Activated CD4-positive, CD25-positive, alpha-beta regulatory T cell treated with anti-CD3 and anti-CD28 coated beads, Interleukin-2, amount 50 U/mL, for 24 hours (primary cell): ENCODE measurements at regions not wholly inside any gene's neighbourhood (a gene's known extent, or its start where the extent isn't known, plus 50 kb on each side); places are given as distances from the start of the nearest gene placed in this dataset.

ENCODE experiments used
- ATAC-seq, 2 donors: fragments of 150-1000 bp; cut with Tn5 transposase; one replicate each; pipeline ENCODE4 v1.10.0; 2021; ENCODE audit warnings: mild to moderate bottlenecking in 1 of 2, moderate library complexity in 1 of 2

- no peak for ATAC-seq
Observed at GRCh38 chr5:5040712-5041111, 99.4 kb upstream of the ADAMTS16 start.

DNA sequence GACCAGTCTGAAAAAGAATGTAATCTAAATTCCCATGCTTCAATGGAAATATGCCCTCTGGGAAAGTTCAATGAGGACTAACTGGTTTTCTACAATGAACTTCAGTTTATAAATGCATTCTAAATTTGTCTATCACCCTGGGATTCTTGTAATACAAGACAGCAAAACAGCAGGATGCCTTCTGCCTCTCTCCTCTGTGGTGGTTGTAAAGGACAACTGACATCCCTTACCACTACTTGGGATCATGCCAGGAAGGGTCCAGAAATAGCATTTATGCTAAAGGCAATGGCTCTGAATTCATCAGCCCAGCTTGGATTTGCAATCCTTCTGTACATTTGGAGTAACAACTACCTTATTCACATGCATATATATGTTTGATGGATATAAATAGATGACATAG is 97.3 kb upstream of the ADAMTS16 start:
- no peak for ATAC-seq

DNA sequence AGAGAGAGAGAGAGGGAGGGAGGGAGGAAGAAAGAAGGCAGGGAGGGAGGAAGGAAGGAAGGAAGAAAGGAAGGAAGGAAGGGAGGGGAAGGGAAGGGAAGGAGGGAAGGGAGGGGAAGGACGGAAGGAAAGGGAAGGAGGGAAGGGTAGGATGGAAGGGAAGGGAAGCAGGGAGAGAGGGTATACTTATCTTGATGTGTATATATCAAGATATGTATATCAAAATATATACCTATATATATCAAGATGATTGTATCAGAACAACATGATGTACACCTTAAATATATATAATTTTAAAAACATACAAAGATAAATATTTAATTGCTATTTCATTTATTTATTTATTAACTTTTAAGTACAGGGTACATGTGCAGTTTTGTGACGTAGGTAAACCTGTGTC is 96.8 kb upstream of the ADAMTS16 start:
- ATAC-seq, result no peak

DNA sequence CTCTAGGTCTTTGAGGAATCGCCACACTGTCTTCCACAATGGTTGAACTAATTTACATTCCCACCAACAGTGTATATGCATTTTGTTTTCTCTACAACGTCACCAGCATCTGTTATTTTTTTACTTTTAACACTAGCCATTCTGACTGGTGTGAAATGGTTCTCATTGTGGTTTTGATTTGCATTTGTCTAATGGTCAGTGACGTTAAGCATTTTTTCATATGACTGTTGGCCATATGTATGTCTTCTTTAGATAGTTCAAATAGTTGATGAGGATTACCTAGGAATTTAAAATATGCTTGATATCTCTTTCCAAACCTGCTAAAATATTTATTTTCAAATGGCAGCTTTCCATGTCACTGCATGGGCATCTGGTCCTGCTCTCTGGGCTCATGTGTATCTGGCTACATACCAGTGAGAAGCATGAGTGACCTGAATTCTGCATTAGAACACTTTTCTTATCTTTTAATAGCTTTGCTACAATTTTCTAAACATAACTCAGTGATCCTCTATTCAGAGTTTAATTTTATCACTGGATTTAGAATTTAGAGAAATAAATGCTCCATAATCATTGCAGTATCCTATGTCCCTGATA is 95.8 kb upstream of the ADAMTS16 start:
- no peak for ATAC-seq

GRCh38 chr5:5046680-5047502 is 93.2 kb upstream of the ADAMTS16 start:
- ATAC-seq, result no peak

GRCh38 chr5:5050801-5051200 is 89.3 kb upstream of the ADAMTS16 start:
- ATAC-seq, result no peak

DNA sequence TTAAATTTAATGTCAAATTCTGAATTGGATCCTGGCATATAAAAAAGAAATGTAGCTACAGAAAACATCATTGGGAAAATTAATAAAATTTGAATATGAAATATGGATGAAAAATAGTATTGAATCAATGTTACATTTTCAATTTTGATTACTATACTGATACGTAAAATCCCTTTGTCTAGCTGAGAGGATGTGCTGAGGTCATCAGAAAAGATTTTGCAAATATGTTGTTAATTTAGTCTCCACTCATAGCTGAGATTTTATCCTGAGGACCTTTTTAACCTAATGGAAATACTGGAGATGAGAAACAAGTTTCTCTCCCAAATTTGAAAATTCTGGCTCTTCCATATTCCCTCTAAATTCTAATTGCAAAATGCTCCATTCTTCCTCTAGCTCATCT is 84.4 kb upstream of the ADAMTS16 start:
- no peak for ATAC-seq

DNA sequence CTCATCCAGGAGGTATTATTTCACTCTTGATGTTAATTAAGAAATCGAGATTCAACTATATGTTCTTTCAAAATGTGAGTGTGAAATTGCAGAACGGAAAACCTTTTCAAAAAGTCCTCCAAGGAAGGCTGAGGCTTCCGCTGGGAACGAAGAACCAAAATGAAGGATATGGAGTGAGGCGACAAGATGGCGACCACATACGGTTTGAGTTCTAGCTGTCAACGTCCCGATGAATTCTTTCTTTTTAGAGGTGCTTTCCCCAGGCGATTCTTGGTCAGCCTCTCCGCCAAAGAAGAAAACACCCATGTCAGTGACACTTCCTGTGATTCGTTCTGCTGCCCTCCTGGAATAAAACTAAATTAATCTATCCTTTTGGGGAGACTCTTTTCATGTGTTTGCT is 78.3 kb upstream of the ADAMTS16 start:
- ATAC-seq, result no peak

DNA sequence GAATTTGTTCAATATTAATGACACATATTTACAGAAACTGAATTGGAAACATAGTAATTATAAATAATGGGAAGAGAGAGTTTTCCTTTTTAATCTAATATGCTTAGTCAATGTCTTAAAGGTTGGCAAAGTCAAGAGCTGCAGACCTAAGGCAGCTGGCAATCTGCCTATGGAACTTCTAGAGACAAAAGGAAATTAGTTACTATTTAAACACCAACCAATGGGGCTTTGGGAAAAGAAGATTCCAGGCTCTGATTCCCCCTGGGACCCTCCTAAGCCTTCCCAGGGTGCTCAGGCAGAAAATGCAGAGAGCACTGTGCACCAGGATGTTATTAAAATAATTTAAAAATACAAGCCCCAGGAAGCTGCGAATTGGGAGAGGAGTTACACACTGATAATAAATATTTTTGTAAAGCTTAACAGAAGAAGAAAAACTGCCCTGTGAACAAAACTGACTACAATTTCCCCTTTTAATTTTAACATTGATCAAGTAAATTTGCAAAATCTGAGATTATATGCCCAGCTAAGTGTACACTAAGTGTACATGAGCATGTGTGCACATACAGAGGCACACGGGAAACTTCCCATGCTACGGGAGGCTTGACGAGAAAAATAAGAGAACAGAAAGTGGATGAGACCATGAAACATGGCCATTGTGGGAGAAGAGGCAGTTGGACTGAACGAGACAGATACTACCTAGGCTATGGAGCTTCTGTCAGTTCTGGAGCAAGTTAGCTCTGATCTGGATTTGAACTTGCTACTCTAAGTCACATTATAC is 77.4 kb upstream of the ADAMTS16 start:
- ATAC-seq, result no peak

GRCh38 chr5:5063533-5063953 is 76.6 kb upstream of the ADAMTS16 start:
- no peak for ATAC-seq

DNA sequence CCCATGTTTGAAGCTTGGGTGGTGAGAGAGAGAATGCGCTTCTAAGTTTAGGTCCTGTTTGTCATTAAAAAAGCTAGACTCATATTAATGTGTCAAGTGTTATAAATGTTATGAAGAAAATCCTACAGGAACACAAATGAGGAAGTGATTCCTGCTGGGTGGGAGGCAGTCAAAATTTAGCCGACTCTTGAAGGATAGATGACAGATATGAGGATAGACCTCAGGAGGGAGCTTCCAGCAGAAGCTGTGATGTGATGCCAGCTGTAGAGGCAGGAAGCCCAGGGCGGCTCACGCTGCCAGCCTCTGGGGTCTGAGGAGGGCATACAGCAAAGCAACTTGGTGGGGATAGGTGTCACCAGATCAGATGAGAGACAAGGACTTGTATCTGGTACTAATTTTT is 74.7 kb upstream of the ADAMTS16 start:
- no peak for ATAC-seq

- no peak for ATAC-seq
Observed at GRCh38 chr5:5066276-5067186, 73.6 kb upstream of the ADAMTS16 start.

- ATAC-seq, result no peak
Observed at GRCh38 chr5:5069851-5070250, 70.3 kb upstream of the ADAMTS16 start.

GRCh38 chr5:5071554-5071953 is 68.6 kb upstream of the ADAMTS16 start:
- ATAC-seq, result no peak

DNA sequence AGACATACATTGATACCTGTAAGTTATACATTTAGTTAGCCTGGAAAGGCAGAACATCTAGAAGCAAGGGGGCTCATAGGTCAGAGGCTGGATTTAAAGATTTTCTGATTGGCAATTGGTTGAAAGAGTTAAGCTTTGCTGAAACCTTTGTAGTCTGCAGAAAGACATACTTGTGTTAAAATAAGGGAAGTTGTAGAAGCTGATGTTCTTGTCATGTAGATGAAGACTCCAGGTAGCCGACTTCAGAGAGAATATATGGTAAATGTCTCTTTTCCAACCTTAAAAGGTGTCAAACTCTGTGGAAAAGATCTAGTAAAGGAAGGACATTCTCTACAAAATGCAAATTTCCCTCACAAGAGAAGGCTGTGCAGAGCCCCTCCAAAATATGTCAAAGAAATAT is 62.9 kb upstream of the ADAMTS16 start:
- ATAC-seq, result no peak

- no peak for ATAC-seq
Observed at GRCh38 chr5:5078009-5078897, 61.9 kb upstream of the ADAMTS16 start.

GRCh38 chr5:5079876-5080275 is 60.3 kb upstream of the ADAMTS16 start:
- no peak for ATAC-seq

DNA sequence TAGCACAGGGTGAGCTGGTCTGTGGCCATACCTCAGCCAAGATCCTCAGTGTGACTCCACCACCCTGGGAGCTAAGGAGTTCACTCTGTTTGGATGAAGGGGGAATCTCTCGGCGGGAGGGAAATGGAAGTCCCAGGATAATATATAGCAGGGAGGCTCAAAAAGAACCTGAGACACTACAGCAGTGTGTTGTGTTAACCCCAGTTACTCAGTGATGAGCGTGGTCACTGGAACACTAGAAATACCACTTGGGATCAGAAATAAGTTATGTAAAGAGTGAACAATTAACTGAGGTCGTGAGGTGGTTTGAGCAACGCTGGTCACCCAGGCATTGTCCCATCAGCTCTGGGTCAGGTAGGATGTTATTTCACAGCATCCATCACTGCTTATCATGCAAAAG is 59.3 kb upstream of the ADAMTS16 start:
- no peak for ATAC-seq

DNA sequence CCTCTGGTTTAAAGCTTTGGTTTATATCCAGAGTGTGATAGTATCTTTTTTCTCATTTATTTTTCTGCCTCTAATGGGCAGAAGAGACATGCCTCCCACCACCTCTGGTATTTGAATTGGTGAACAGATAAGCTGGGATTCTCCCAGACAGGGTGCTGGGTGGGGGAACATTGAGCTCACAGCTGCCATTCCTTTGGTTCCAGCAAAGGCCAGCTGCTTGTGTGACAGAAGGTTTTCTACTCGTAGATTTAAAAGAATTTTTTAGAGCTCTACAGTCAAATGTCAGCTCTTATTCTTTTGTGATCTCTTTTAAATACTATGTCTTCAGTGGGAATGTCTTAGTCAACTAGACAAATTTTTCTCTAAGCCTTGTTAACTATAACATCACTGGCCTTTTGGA is 54.7 kb upstream of the ADAMTS16 start:
- no peak for ATAC-seq

- ATAC-seq, result no peak
Observed at GRCh38 chr5:5089895-5090649, 50.1 kb upstream of the ADAMTS16 start.
